ENCODE measurements at regions not wholly inside any gene's neighbourhood (a gene's known extent, or its start where the extent isn't known, plus 50 kb on each side); places are given as distances from the start of the nearest gene placed in this dataset.
A peak's percentile ranks its signal among the peaks of the same experiment; 100 is the strongest.

DNA sequence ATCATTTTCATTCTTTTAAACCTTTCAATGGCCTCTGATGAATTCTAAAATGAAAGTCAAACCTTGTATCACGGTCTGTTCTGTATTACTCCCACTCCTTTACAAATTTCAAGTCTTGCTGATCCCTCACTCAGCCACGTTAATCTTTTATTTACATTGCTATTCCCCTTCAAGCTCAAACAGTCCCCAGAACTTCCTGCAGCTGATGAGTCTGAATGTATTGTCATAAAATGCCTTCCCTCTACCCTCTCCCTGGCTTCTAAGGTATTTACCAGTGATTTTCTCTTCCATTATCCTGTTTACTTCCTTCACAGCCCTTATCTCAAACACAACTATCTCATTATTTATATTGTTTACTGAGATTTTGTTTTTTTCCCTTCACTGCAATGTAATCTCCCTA lies 562.3 kb upstream of the C9orf72 start:
- WGBS, 2 experiments (ENCODE audit: extremely low coverage in 1 of 2, insufficient coverage in 1 of 2, insufficient read length in 1 of 2, insufficient replicate concordance in 2 of 2, low coverage in 1 of 2, low lambda C conversion rate in 2 of 2, missing lambda C conversion rate in 1 of 2), result 47% methylated on average over 2 of the region's 2 CpGs; no CpG with 5 or more reads in 1 of the 2 experiments
- peak overlapping the region in 1 of 2 experiments; percentile 11; a peak in 1 of 4 replicates for H3K4me2 ChIP-seq (ENCODE audit: insufficient read depth in 1 of 2, low read depth in 2 of 2, low read length in 2 of 2)
- no peak overlapping the region for H4K5ac ChIP-seq (ENCODE audit: insufficient read length, low read depth, low read length)
- H3K4me3 ChIP-seq (ENCODE audit: extremely low read depth in 1 of 4, insufficient read depth in 2 of 4, low read depth in 3 of 4, low read length in 4 of 4), result no peak overlapping the region
- TF ChIP-seq CHD2 (IDR thresholded peaks at IDR 0.05; ENCODE audit: low read length) (no peak), KDM5A (IDR thresholded peaks at IDR 0.05; ENCODE audit: low read length) (no peak), TEAD4 (IDR thresholded peaks at IDR 0.05; ENCODE audit: low read depth, low read length) (no peak), KDM4A (IDR thresholded peaks at IDR 0.05; ENCODE audit: low read depth, low read length, severe bottlenecking) (no peak), YY1 (IDR thresholded peaks at IDR 0.05; ENCODE audit: low read depth, low read length) (no peak), CTBP2 (IDR thresholded peaks at IDR 0.05; ENCODE audit: borderline replicate concordance, insufficient read depth, insufficient read length, low read length) (no peak), NANOG (IDR thresholded peaks at IDR 0.05; ENCODE audit: insufficient read depth, low read depth, low read length, poor library complexity, severe bottlenecking) (no peak), SIRT6 (IDR thresholded peaks at IDR 0.05; ENCODE audit: low read length) (no peak), ZNF274 (IDR thresholded peaks at IDR 0.05; ENCODE audit: borderline replicate concordance, extremely low read depth, low read length) (no peak), FOSL1 (IDR thresholded peaks at IDR 0.05; ENCODE audit: insufficient read depth, low read depth, low read length) (no peak)
- no peak overlapping the region for H2BK15ac ChIP-seq (ENCODE audit: low read length)
- H3K36me3 ChIP-seq (ENCODE audit: control insufficient read depth in 2 of 4, insufficient read depth in 4 of 4, low read length in 3 of 4), result no peaks in the 10 kb centered on the region
- H3K27ac ChIP-seq (ENCODE audit: low read depth, low read length), result no peak overlapping the region
- H3K4ac ChIP-seq (replicated peaks; ENCODE audit: insufficient read length, low read depth, low read length), result no peak overlapping the region
- H3K79me1 ChIP-seq (ENCODE audit: low read depth, low read length), result no peaks in the 10 kb centered on the region
- no peak overlapping the region for H4K91ac ChIP-seq (replicated peaks; ENCODE audit: insufficient read length, low read length)
- H3K27me3 ChIP-seq (replicated peaks in 1 of 4; ENCODE audit: control insufficient read depth in 3 of 4, extremely low read depth in 1 of 4, insufficient read depth in 3 of 4, low read length in 3 of 4), result no peaks in the 10 kb centered on the region
- FAIRE-seq (peak; percentile 19), DNase-seq (ENCODE audit: low read depth in 1 of 2, low spot score in 2 of 2) (no peak)
- H4K8ac ChIP-seq (ENCODE audit: extremely low read depth, insufficient read depth, low read length), result no peak overlapping the region
- no peak overlapping the region for H2BK5ac ChIP-seq (ENCODE audit: low read depth, low read length)
- no peak overlapping the region for H3K9ac ChIP-seq (replicated peaks in 1 of 4; ENCODE audit: extremely low read depth in 1 of 4, low read depth in 3 of 4, low read length in 3 of 4)
- no peak overlapping the region for H2AFZ ChIP-seq (ENCODE audit: low read length)
- H3K18ac ChIP-seq (ENCODE audit: extremely low read depth, low read length), result no peak overlapping the region
- no peak overlapping the region for H2BK20ac ChIP-seq (ENCODE audit: low read length)
- no peaks in the 10 kb centered on the region for H3K79me2 ChIP-seq (ENCODE audit: control insufficient read depth in 1 of 2, insufficient read depth in 2 of 2, low read length in 2 of 2)
- H2BK120ac ChIP-seq (replicated peaks; ENCODE audit: low read depth, low read length), result no peak overlapping the region
- ChIA-PET CTCF (ENCODE audit: partially characterized antibody) (interaction anchor here (1.3 to 2.7 kb wide), 3 partner anchors 10 to 409 kb away, joined by 4 to 10 read pairs (median 4); no protein-coding TSS in a partner anchor), POLR2A (ENCODE audit: partially characterized antibody) (no interaction called here)
- no peak overlapping the region for H2BK12ac ChIP-seq (ENCODE audit: low read depth, low read length)
- no peak overlapping the region for H3K14ac ChIP-seq (ENCODE audit: insufficient read length)
- H3K9me3 ChIP-seq (ENCODE audit: insufficient read depth in 2 of 2, low read depth in 1 of 2, low read length in 1 of 2), result no peaks in the 10 kb centered on the region
- H3K23ac ChIP-seq (ENCODE audit: insufficient read length), result no peak overlapping the region
- no peaks in the 10 kb centered on the region for H3K23me2 ChIP-seq (ENCODE audit: low read depth, low read length)
- peaks cover 0 to 9% (median 3%) of the 10 kb centered on the region in 4 experiments; a peak in 5 of 7 replicates for H3K4me1 ChIP-seq (replicated peaks in 1 of 4; ENCODE audit: control insufficient read depth in 3 of 4, insufficient read depth in 4 of 4, low read length in 3 of 4)
- H4K20me1 ChIP-seq (replicated peaks in 1 of 2; ENCODE audit: control insufficient read depth in 1 of 2, insufficient read depth in 2 of 2, low read length in 2 of 2), result no peaks in the 10 kb centered on the region
- no peak overlapping the region for H2AK5ac ChIP-seq (ENCODE audit: low read depth, low read length)
- no peak overlapping the region for H3K56ac ChIP-seq (replicated peaks; ENCODE audit: insufficient read length, low read depth, low read length)
